CD4-positive, alpha-beta T cell treated with Interleukin-12 subunit alpha and Interleukin-12 subunit beta, for 1 hour (primary cell): ENCODE measurements at regions not wholly inside any gene's neighbourhood (a gene's known extent, or its start where the extent isn't known, plus 50 kb on each side); places are given as distances from the start of the nearest gene placed in this dataset.
"Not testable (repeated sequence)": the region's sequence is repeated elsewhere in the genome, so short reads cannot be mapped to it uniquely, and the experiment has no call there.

Experiments
- DNase-seq: peaks from one replicate; pipeline ENCODE4 v3.0.0-alpha.2; 2020

DNA sequence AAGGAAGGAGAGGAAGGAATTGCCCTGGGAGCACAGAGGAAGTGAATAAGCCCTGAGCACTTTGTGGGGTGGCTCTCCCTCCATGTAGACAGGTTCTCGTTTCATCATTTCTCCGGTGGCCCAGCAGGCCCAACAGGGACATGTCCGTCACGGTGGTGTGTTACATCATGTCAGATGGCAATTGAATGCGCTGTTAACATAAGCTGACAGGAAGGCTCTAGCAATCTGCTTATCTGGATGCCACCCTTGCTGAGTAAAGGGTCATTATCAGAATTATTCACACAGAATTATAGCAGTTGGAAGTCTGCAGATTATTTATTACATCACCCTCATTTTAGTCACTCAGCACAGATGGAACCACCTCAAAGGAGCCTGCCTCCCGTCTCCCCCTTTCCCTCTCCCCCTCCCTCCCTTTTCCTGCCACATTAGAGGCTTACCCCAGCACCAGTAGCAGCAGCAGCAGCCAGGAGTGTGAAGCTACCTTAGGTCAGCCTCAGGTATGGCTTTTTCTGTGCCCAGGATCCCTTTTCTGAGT is 124.3 kb upstream of the TRIM2 start:
- DNase-seq, result no peak

DNA sequence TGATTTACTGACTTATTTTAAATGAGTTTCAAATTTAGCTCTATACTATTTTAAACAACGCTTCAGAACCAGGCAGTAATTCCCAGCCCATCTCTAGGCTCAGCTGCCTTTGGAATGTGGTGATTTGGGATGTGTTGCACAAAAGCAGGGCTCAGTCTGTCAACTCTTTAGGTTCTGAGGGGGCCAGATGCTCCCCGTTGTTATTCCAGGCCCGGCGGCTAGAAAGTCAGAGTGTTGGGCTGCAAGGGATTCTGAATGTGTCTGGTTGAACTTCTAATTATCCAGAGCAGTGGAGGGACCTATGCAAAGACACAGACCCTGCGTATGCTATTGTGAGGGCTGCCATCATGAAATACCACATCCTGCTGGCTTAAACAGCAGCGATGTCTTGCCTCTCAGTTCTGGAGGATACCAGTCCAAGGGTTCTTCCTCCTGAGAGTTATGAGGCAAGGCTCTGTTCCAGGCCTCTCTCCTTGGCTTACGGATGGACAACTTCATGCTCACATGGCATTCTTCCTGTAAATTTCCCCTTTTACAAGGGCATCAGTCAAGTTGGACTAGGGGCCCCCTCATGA is 123.2 kb upstream of the TRIM2 start:
- no peak for DNase-seq

DNA sequence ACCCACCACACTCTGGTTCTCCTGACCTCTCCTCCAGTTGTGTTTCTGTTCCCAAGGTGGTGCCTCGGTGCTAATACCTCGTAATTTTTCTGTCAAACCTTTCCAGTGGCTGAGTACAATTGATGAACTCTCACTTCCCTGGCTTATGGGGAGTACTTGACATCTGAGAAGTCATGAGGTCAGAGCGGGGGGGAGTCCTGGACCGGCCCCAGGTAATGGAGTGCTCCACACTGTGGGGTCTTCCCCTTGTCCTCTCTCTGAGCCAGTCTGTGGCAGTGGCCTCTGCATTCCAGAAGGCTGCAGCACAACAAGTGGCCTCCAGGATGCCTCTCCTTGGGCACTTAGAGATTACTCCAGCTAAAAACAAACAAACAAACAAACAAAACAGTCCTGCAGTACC is 122.5 kb upstream of the TRIM2 start:
- no peak for DNase-seq

DNA sequence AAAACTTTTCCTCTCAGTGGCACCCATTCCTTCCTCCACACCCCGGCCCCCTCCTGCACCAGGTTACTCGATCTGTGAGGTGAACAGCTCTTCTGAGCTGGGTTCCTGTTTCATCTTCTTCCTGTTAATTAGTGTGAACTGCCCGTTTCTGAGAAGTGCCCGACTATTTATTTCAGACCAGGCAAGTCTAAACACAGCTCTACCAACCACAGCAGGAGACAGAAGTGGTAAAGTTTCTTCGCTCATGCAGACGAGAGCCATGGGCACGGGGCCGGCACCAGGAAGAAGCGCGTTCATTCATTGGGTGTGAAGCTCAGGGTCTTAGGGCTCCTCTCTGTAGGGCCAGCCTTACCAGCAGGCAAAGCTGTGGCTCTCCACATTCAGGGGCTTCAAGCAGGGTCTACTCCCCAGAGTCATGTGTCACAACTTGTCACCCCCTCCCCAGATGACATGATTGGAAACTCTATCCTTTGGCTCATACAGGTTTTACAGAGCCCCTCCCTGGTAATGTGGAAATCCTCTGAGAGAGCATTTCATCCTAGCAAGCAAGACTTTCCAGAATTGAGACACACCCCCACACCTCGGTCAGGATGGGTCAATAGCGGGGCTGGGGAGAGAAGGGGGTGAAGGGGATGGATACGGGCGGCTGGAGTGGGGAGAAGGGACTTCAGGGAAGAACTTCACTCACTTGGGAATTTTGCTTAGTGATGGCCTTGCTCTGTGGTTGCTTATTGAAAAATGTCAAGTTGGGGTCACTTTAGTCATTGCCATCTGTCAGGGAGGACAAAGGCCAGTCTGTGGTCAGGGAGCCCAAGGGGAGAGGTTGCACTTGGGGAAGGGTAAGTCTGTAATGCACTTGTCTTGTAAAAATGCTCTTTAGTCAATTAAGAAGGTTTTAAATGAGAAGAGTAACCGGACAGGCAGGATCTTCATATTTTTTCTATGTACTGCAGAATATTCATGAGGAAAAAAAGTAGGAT is 121.6 kb upstream of the TRIM2 start:
- no peak for DNase-seq

DNA sequence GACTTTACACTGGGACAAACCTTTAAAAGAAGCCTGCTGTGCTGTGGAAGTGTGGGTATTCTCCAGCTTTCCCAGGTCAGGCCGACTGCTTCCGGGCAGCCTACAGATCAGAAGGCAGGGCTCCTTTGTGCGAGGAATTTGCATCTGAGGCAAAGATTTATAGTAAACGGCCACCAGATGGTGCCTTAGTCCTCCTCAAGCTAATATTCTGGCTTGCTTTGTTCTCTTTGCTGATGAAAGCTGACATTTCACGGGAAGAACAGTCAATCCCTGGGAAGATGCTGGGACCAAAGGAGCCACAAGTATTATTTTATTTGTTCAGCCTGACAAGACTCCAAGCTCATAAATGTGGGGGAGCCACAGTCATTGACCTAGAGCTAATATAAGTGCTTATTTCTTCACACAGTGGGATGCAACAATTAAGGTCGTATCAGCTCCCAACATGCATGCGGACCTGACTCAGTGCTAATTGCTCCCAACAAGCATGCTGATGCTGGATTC is 120.7 kb upstream of the TRIM2 start:
- peak; percentile 65 for DNase-seq

DNA sequence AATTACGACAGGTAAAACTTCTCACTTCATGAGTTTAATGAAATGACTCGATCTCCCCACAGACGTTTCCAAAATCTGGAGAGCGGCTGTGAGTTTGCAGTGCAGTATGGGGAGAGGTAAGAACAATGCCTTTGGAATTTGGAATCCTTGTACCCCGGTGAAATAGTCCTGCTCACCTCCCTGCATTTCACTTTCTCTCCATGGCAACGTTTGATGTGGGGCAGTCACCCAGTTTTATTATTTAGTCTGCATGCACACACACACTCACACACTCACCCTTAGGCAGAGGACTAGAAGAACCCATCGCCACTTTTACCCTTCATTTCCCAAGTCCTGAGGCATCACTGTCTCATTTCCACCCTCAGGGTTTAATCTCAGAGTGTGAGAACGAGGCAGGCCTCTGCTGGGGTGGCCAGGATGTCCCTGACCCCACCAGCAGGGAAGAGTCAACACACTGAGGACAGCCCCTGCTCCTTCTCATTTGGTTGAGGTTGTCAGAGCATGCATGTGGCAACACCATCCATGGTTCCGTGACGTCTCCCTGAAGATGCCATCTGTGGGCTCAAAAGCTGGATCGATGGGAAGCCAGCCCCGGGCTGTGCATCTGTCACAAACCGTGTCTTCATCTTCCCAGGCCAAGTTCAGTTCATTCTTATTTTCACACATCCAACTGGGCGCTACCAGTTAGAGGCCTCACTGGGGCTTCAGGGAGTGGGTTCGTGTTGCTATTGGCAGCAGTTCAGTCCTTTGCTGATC is 119.8 kb upstream of the TRIM2 start:
- DNase-seq, result no peak

DNA sequence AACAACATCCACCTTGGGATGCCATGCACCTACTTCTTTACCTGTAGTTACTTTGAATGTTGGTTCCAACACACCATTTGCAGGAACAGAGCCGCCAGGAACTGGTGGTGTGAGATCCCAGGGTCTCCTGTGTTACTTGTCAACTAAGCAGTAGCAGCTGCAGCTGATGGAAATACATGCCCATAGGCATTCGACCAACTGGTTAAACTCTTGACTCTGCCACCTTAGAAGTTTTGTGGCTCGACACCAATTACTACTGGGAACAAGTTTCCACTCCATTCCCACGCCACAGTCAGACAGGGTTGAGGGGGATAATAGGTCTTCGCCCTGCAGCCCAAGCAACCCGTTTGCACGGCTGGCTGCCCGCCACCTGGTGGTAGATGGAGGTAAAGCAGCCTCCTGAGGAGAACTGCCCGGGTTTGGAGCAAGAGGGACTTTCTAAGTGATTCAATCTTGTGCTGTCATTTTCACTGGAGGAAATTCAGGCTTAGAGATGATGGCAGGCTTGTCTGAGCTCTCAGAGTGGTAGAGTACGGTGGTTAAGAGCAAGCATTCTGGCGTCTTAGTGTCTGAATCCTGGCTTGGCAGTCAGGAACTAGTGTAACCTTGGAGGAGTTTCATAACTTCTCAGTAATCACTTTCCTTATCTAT is 119.1 kb upstream of the TRIM2 start:
- peak; percentile 78 for DNase-seq

DNA sequence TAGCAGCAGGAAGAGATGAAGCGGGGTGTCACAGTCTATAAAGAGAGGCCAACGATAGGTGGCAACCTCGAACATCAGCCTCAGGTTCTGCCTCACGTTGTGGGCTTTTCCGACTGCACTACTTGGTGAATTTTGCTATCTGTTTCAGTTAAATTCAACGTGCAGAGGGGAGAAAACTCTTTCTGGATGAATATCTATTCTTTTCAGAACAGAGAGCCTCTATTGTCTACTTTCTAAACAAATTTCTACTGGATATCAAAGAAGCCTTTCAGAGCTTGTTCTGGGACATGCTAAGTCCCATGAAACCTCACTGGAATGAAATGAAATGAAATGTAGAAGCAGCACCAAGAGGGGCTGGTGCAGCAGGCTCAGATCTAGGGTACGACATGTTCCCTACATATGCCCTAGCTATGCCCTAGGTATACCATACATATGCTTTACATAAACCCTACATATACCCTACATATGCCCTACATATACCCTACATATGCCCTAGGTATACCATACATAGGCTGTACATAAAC is 116.5 kb upstream of the TRIM2 start:
- DNase-seq, result no peak

DNA sequence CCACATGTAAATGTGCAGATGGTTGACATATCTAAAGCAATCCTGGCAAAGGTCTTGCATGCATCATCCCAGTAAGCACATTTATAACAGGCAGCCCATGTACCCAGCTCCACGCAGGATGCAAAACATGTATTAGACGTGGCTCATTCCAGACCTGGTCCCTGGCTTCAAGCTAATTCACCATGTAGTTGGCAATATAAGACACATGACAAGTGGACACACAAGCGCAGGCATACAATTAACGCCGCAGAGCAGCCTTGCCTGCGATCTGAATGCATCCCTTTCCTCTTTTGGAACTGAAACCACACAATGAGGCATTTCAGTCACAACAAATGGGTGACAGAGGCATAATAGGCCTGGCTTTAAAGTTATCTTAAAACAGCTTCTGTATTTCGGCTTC is 114.5 kb upstream of the TRIM2 start:
- DNase-seq, result no peak

DNA sequence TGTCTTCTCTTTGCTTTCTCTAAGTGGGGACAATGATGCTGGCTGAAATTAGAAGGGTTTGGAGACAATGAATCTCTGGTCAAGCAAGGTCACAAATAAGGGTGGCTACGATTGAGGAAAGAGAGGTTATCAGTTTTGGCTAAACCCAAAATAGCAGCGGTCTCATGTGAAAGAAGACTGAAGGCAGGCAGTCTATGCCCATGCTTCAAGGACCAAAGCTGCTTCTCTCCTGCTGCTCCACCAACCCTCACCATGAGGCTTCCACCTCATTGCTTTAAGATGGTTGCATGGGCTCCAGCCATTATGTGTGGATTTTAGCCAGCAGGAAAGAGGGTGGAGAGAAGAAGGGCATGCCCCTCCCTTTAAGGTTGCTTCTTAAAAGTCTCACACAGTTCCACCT is 114.1 kb upstream of the TRIM2 start:
- DNase-seq, result no peak

DNA sequence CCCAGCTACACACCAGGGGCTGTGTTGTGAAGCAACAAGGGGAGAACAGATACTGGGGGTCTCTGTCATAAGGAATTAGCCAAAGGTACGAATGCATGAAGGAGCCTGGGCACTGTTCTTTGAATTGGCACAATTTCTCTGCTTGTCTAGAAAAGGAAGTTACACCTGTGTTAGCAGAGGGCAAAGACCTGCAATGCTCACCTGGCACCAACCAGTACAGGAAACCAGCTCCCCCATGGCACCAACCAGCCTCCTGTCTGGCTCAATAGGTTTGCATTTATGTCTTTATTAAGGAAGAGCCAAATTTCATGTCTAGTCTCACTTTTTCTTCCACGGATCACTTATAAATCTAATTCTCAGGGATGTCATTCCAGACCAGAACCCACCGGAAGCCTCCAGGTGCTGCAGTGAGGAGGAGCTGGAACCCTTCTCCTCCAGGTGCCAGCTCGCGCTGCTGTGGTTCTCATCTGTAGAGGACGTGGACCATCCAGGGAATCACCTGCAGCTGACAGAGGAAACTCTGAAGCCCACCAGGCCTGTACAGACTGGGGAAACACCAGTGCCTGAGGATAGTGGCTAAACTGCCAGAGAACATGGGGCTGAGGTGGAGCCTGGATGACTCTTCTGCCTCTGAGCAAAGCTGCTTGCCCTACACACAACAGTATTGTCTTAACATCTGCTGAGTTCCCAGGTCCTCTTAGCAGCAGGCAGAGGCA is 113.4 kb upstream of the TRIM2 start:
- DNase-seq, result no peak

DNA sequence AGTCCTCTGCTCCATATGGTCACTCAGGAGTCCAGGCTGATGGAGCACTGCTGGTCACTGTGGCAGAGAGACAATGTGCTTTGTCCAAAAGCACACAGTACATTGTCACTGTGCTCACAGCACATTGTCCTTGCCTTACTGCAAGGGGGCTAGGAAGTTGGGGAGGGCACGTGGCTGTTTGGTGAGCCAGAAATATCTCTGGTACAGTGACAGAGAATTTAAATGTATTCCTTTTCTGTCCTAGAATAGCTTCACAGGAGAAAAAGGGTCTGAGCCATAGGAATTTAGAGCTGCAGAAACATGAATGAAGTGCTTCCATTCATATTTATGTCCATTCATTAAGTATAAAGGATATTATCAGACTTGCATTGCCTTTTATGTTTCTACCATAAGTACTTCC is 110.8 kb upstream of the TRIM2 start:
- DNase-seq, result no peak

DNA sequence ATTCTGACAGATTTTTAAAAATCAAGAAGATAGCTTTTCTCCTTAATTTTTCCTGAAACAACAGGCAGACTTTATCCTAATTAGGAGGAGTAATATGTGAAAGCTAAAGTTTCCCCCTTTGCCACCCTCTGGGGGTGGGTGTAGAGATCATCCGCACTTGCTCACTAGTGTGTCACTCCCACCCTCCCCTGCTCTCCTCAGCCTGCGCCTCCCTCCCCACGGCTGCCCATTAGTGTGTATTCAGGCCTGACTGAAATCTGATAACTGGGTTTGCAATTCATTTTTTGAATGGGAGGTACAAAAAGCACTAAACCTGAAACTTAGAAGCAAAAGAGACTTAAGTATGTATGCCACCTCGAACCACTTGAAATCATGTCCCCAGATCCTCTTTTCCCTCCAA is 110.4 kb upstream of the TRIM2 start:
- DNase-seq, result no peak

DNA sequence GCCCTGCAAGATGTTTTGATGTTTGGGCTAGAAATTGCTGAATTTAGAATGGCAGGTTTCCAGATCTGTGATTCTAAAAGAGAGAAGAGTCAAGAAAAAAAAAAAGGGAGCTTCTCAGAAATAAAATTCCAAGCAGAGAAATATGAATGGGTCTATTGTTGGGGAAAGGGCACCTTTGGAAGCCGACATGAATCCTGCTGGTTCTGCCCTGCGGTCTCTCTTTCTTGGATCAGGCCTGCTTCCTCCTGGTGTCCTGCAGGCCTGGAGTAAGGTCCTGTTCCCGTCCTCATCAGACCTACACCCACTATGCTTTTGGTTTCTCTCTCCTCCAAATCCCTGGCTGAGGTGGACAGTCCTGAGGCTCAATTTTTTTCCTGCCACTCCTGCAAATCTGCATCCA is 109.8 kb upstream of the TRIM2 start:
- no peak for DNase-seq

DNA sequence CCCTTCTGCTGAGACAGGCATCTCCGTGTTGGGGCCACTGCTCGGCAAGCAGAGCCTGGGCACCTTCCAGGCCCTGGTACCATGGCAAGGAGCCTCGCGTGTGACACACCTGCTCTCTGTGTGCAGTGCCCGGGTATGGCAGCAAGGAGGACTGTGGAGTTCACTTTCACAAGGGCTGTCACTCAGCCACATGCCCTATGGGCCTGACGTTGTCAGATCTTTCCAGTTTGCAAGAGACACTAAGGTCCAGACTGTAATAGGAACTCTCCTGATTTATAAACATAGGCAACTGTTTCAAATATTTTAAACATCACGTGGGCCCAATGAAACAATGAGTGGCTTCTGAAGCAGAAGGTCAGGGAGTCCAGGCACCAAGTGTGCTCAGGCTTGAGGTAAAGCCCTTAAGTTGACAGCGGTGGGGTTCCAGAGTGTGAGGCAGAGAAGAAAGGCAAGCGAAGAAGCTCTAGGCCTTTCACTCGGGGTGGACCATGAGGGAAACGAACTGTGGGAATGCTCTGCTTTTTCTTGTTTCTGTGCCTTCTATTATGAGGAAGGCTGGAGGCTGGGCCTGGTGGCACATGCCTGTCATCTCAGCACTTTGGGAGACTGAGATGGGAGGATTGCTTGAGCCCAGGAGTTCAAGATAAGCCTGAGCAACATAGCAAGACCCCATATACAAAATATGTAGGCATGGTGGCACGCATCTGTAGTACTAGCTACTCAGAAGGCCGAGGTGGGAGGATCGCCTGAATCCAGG is 108.6 kb upstream of the TRIM2 start:
- no peak for DNase-seq

DNA sequence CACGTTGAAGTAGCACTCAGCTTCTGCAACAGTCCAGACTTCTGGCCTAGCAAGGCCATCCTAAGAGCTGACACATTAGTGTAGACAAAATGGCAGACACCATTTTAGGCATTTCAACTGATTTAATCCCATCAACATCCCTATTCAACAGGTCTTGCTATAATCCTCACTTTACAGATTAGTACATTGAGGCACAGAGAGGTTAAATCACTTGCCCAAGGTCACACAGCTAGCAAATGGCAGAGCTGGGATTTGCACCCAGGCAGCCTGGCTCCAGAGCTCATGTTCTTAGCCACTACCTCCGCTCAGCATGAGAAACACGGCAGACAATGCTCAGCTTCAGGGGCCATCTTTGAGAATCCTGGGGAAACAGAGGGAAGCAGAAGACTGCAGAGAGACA is 107.9 kb upstream of the TRIM2 start:
- no peak for DNase-seq

DNA sequence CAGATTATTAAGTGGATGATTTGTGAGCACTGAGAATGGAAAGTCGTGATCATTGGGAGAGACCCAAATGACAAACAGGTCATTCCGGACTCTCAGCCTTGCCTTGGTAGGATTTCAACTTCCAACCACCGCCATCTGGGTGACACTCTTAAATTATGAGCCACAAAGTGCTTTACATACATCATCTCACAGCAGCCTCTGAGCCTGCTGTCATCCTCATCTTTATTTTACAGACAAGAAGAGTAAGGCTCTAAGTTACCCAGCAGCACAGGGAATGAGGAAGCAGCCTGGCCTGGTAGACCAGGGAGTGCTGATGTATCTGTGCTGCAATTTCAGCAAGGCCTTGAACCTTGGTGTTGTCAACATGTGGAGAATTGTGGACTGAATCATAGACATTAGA is 105.8 kb upstream of the TRIM2 start:
- DNase-seq, result no peak

DNA sequence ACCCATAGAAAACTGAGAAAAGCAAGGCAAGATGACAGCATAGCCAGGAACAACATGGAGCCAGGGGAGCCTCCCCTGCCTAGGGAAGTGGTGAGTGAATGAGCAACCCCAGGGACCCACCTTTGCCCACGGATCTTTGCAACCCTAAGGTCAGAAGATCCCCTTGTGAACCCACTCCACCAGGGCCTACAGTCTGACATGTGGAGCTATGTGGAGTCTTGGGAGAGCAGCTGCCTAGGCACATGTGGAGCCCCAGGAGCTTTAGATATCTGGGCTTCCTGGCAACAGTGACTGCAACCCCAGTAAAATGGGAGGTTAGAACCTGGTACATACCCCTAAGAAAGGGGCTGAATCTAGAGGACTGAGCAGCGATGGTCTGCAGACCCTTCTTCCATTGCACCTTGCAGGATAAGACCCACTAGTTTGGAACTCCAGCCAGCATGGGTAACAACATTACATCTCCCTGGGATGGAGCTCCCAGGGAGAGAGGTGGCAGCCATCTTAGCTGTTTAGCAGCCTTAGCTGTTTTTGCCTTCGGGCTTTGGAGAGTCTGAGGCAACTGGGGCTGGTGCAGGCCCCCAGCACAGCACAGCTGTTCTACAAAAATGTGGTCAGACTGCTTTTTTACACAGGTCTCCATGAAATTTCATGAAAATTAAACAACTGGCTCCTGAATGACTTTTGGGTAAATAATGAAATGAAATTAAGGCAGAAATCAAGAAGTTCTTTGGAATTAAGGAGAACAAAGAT is 104.7 kb upstream of the TRIM2 start:
- DNase-seq, result no peak

DNA sequence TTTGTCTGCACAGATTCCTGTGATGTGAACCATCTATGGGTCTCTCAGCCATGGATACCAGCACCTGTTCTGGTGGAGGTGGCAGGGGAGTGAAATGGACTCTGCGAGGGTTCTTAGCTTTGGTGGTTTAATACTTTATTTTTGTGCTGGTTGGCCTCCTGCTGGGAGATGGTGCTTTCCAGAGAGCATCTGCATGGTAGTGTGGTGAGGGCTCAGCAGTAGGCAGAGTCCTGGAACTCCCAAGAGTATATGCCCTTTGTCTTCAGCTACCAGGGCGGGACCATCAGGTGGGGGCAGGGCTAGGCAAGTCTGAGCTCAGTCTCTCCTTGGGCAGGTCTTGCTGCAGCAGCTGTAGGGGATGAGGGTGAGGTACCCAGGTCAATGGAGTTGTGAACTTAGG is 97.5 kb upstream of the TRIM2 start:
- DNase-seq, result not testable (repeated sequence)

DNA sequence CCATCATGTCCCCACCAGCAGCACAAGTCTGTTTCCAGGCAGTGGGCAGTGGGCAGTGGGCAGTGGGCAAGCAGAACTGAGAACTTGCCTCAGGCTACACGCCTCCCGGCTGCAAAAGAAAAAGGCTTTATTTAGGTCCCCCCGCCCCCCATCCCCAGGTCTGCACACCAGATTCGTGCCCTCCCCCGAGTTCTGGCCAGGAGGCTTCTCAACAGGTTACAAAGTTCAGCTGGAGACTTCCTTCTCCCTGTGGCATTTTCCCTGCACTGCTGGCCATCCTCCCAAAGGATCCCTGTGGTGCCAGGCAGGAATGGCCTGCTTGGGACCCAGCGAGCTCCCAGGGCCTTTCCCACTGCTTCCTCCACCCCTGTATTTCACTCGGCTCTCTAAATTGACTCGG is 97.0 kb upstream of the TRIM2 start:
- no peak for DNase-seq
